ENCODE measurements at regions not wholly inside any gene's neighbourhood (a gene's known extent, or its start where the extent isn't known, plus 50 kb on each side); places are given as distances from the start of the nearest gene placed in this dataset.

DNA sequence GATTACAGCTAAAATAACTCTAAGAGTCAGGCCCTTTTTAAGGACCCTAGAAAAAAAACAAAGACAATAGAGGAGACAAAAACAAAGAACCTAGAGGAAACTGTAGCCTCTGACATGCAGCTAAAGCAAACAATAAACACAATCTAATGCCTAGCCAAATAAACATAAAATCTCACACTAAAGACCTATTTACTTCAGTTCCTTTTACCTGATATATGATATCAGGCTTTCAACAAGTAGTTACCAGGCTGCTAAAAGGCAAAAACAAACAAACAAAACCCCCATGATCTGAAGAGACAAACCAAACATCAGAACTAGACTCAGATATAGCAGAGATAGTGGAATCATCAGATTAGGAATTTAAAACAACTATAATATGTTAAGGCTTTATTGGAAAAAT, 226.5 kb upstream of the POU5F2 start:
- TF ChIP-seq, protein P1, sequence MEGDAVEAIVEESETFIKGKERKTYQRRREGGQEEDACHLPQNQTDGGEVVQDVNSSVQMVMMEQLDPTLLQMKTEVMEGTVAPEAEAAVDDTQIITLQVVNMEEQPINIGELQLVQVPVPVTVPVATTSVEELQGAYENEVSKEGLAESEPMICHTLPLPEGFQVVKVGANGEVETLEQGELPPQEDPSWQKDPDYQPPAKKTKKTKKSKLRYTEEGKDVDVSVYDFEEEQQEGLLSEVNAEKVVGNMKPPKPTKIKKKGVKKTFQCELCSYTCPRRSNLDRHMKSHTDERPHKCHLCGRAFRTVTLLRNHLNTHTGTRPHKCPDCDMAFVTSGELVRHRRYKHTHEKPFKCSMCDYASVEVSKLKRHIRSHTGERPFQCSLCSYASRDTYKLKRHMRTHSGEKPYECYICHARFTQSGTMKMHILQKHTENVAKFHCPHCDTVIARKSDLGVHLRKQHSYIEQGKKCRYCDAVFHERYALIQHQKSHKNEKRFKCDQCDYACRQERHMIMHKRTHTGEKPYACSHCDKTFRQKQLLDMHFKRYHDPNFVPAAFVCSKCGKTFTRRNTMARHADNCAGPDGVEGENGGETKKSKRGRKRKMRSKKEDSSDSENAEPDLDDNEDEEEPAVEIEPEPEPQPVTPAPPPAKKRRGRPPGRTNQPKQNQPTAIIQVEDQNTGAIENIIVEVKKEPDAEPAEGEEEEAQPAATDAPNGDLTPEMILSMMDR (conservative IDR thresholded peaks at IDR 0.05; ENCODE audit: low read depth, low read length), result no peak
- no peak for TF ChIP-seq RCOR1 (IDR thresholded peaks at IDR 0.05; ENCODE audit: insufficient replicate concordance, low read length)
- TF ChIP-seq RAD21 (IDR thresholded peaks at IDR 0.05; ENCODE audit: low read length), result no peak
- no peak for TF ChIP-seq POLR2A (IDR thresholded peaks at IDR 0.05; ENCODE audit: low read depth, low read length)
- TF ChIP-seq RFX5 (IDR thresholded peaks at IDR 0.05; ENCODE audit: low read depth, low read length), result no peak
- TF ChIP-seq SMC3 (IDR thresholded peaks at IDR 0.05; ENCODE audit: low read depth, low read length), result no peak
- TF ChIP-seq CEBPB (IDR thresholded peaks at IDR 0.05; ENCODE audit: low read depth, low read length), result no peak
- TF ChIP-seq, protein P2, sequence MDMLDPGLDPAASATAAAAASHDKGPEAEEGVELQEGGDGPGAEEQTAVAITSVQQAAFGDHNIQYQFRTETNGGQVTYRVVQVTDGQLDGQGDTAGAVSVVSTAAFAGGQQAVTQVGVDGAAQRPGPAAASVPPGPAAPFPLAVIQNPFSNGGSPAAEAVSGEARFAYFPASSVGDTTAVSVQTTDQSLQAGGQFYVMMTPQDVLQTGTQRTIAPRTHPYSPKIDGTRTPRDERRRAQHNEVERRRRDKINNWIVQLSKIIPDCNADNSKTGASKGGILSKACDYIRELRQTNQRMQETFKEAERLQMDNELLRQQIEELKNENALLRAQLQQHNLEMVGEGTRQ (IDR thresholded peaks at IDR 0.05; ENCODE audit: low read depth, low read length), result no peak
- TF ChIP-seq MXI1 (IDR thresholded peaks at IDR 0.05; ENCODE audit: borderline replicate concordance, low read depth, low read length), result no peak
- TF ChIP-seq BHLHE40 (IDR thresholded peaks at IDR 0.05; ENCODE audit: low read depth, low read length), result no peak
- TF ChIP-seq MAFK (IDR thresholded peaks at IDR 0.05; ENCODE audit: low read depth, low read length), result no peak
- no peak for TF ChIP-seq CHD1 (IDR thresholded peaks at IDR 0.05; ENCODE audit: low read depth, low read length)
